ENCODE measurements at regions not wholly inside any gene's neighbourhood (a gene's known extent, or its start where the extent isn't known, plus 50 kb on each side); places are given as distances from the start of the nearest gene placed in this dataset.

DNA sequence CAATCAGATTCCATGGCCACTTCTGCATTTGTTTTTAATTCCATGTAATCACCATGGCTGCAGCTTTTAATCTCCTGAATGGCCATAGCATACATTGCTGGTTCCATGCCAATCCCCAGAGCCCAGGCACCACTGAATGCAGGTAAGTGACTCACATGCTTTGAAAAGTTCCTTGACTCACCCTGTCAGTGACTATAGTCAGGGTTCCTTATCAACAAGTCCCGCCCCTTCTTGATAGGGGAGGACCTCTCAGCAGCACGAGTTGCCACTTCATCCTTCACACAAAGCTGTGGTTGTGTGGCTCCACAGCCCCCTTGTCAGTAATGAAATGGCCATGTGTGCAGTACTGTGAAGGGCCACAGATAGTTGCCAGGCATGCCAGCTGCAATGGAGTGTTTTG, 516.6 kb downstream of the PPARGC1A start:
- DNase-seq (ENCODE audit: low spot score), result no peak
- Histone ChIP-seq H3K27ac (ENCODE audit: low read depth in 1 of 2, low read length in 2 of 2) (no peak overlapping the region), H3K9me3 (ENCODE audit: control insufficient read depth in 4 of 4, low read length in 3 of 4) (no peaks in the 10 kb centered on the region), H3K27me3 (ENCODE audit: control insufficient read depth in 4 of 4, insufficient read depth in 4 of 4, low read length in 3 of 4) (no peaks in the 10 kb centered on the region), H3K9ac (ENCODE audit: low read depth in 1 of 2, low read length in 2 of 2) (no peak overlapping the region), H3K36me3 (ENCODE audit: control insufficient read depth in 4 of 4, insufficient read depth in 3 of 4, low read depth in 1 of 4, low read length in 3 of 4) (no peaks in the 10 kb centered on the region), H3K4me3 (ENCODE audit: low read depth in 1 of 3, low read length in 3 of 3) (no peak overlapping the region), H3K4me1 (ENCODE audit: control insufficient read depth in 4 of 4, insufficient read depth in 4 of 4, low read length in 3 of 4) (no peaks in the 10 kb centered on the region)
- no peak for TF ChIP-seq FOXA2 (IDR thresholded peaks at IDR 0.05)
- TF ChIP-seq TAF1 (conservative IDR thresholded peaks at IDR 0.05), result no peak
- no peak for TF ChIP-seq EGR1 (IDR thresholded peaks at IDR 0.05; ENCODE audit: low read depth in 2 of 2)
- no peak for TF ChIP-seq RAD21 (IDR thresholded peaks at IDR 0.05)
- TF ChIP-seq, protein P1, sequence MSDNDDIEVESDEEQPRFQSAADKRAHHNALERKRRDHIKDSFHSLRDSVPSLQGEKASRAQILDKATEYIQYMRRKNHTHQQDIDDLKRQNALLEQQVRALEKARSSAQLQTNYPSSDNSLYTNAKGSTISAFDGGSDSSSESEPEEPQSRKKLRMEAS (IDR thresholded peaks at IDR 0.05), result no peak
- TF ChIP-seq HNF4G (IDR thresholded peaks at IDR 0.05), result no peak
- no peak for TF ChIP-seq NR2F2 (IDR thresholded peaks at IDR 0.05)
- no peak for TF ChIP-seq CTCF (IDR thresholded peaks at IDR 0.05; ENCODE audit: low read depth, low read length, missing input control)
- TF ChIP-seq REST (IDR thresholded peaks at IDR 0.05), result no peak
- TF ChIP-seq, protein P2, sequence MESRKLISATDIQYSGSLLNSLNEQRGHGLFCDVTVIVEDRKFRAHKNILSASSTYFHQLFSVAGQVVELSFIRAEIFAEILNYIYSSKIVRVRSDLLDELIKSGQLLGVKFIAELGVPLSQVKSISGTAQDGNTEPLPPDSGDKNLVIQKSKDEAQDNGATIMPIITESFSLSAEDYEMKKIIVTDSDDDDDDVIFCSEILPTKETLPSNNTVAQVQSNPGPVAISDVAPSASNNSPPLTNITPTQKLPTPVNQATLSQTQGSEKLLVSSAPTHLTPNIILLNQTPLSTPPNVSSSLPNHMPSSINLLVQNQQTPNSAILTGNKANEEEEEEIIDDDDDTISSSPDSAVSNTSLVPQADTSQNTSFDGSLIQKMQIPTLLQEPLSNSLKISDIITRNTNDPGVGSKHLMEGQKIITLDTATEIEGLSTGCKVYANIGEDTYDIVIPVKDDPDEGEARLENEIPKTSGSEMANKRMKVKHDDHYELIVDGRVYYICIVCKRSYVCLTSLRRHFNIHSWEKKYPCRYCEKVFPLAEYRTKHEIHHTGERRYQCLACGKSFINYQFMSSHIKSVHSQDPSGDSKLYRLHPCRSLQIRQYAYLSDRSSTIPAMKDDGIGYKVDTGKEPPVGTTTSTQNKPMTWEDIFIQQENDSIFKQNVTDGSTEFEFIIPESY (IDR thresholded peaks at IDR 0.05), result no peak
- no peak for TF ChIP-seq HNF4A (conservative IDR thresholded peaks at IDR 0.05)
- TF ChIP-seq GABPA (IDR thresholded peaks at IDR 0.05 in 1 of 2, conservative IDR thresholded peaks at IDR 0.05 in 1 of 2), result no peak
- no peak for TF ChIP-seq JUND (IDR thresholded peaks at IDR 0.05)
- TF ChIP-seq, protein P3, sequence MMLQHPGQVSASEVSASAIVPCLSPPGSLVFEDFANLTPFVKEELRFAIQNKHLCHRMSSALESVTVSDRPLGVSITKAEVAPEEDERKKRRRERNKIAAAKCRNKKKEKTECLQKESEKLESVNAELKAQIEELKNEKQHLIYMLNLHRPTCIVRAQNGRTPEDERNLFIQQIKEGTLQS (IDR thresholded peaks at IDR 0.05), result no peak
- TF ChIP-seq SP1 (IDR thresholded peaks at IDR 0.05), result no peak
- TF ChIP-seq YY1 (IDR thresholded peaks at IDR 0.05), result no peak
- TF ChIP-seq RXRA (IDR thresholded peaks at IDR 0.05), result no peak
- WGBS, result 65% methylated on average over 2 of the region's 2 CpGs

GRCh38 chr4:23371533-23371932, 518.3 kb downstream of the PPARGC1A start:
- no peaks in the 10 kb centered on the region for H3K27me3 ChIP-seq (ENCODE audit: control insufficient read depth in 4 of 4, insufficient read depth in 4 of 4, low read length in 3 of 4)
- no peak overlapping the region for H3K27ac ChIP-seq (ENCODE audit: low read depth in 1 of 2, low read length in 2 of 2)
- DNase-seq (ENCODE audit: low spot score), result no peak
- TF ChIP-seq SP1 (IDR thresholded peaks at IDR 0.05) (no peak), RAD21 (IDR thresholded peaks at IDR 0.05) (no peak)
- TF ChIP-seq, protein P3 (IDR thresholded peaks at IDR 0.05), result no peak
- no peaks in the 10 kb centered on the region for H3K4me1 ChIP-seq (ENCODE audit: control insufficient read depth in 4 of 4, insufficient read depth in 4 of 4, low read length in 3 of 4)
- 89% methylated on average over 5 of the region's 5 CpGs for WGBS
- no peaks in the 10 kb centered on the region for H3K9me3 ChIP-seq (ENCODE audit: control insufficient read depth in 4 of 4, low read length in 3 of 4)
- no peak overlapping the region for H3K4me3 ChIP-seq (ENCODE audit: low read depth in 1 of 3, low read length in 3 of 3)
- H3K9ac ChIP-seq (ENCODE audit: low read depth in 1 of 2, low read length in 2 of 2), result no peak overlapping the region
- no peaks in the 10 kb centered on the region for H3K36me3 ChIP-seq (ENCODE audit: control insufficient read depth in 4 of 4, insufficient read depth in 3 of 4, low read depth in 1 of 4, low read length in 3 of 4)
